IMR-90 (cell line): ENCODE measurements at regions not wholly inside any gene's neighbourhood (a gene's known extent, or its start where the extent isn't known, plus 50 kb on each side); places are given as distances from the start of the nearest gene placed in this dataset.

Experiments used
- MXI1 ChIP-seq: IDR thresholded peaks from 2 replicates; pipeline ENCODE4 v1.6.1; 2012; ENCODE audit warnings: low read depth, mild to moderate bottlenecking, low read length, moderate library complexity, borderline replicate concordance
- RFX5 ChIP-seq: IDR thresholded peaks from 2 replicates; pipeline ENCODE4 v1.8.0; 2012; ENCODE audit warnings: low read depth, mild to moderate bottlenecking, low read length, moderate library complexity
- SMC3 ChIP-seq: fragments of 150-350 bp; IDR thresholded peaks from 2 replicates; pipeline ENCODE4 v1.6.1; 2016; ENCODE audit warnings: low read depth, mild to moderate bottlenecking, antibody characterized with exemption, low read length, moderate library complexity
- TF ChIP-seq, protein P1 (sequence below): conservative IDR thresholded peaks from 2 replicates; pipeline ENCODE4 v1.5.1; 2012; ENCODE audit warnings: mild to moderate bottlenecking, low read depth, low read length, improper control_type of control experiment
- TF ChIP-seq, protein P2 (sequence below): fragments of 150-350 bp; IDR thresholded peaks from 2 replicates; pipeline ENCODE4 v1.6.1; 2017; ENCODE audit warnings: mild to moderate bottlenecking, antibody characterized with exemption, low read length, low read depth

DNA sequence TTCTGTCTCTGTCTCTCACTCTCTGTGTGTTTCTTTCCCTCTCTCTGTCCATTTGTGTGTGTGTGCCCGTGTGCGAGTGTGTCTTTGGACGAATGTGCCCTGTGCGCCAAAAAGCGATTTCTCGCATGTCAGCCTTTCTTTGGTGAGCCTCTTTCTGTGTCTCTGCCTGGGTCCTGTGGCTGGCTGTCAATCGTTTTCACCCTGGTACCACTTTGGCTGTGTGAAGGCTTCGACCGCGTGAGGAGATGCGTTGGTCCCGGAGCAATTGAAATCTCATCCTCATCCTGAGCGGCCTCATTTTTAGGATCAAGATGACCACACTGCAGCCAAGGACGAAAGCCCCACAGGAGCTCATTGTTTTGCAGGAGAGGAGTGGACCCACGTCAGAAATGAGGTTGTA is 288.9 kb upstream of the ZNF337 start:
- TF ChIP-seq, protein P1, sequence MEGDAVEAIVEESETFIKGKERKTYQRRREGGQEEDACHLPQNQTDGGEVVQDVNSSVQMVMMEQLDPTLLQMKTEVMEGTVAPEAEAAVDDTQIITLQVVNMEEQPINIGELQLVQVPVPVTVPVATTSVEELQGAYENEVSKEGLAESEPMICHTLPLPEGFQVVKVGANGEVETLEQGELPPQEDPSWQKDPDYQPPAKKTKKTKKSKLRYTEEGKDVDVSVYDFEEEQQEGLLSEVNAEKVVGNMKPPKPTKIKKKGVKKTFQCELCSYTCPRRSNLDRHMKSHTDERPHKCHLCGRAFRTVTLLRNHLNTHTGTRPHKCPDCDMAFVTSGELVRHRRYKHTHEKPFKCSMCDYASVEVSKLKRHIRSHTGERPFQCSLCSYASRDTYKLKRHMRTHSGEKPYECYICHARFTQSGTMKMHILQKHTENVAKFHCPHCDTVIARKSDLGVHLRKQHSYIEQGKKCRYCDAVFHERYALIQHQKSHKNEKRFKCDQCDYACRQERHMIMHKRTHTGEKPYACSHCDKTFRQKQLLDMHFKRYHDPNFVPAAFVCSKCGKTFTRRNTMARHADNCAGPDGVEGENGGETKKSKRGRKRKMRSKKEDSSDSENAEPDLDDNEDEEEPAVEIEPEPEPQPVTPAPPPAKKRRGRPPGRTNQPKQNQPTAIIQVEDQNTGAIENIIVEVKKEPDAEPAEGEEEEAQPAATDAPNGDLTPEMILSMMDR = no peak
- TF ChIP-seq, protein P2, sequence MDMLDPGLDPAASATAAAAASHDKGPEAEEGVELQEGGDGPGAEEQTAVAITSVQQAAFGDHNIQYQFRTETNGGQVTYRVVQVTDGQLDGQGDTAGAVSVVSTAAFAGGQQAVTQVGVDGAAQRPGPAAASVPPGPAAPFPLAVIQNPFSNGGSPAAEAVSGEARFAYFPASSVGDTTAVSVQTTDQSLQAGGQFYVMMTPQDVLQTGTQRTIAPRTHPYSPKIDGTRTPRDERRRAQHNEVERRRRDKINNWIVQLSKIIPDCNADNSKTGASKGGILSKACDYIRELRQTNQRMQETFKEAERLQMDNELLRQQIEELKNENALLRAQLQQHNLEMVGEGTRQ = no peak
- TF ChIP-seq MXI1 (no peak), RFX5 (no peak), SMC3 (no peak)
